Esophagus muscularis mucosa (tissue), 3 donors: ENCODE measurements at regions not wholly inside any gene's neighbourhood (a gene's known extent, or its start where the extent isn't known, plus 50 kb on each side); places are given as distances from the start of the nearest gene placed in this dataset.

Source experiments
- POLR2A ChIP-seq: fragments of 450-650 bp; IDR thresholded peaks from one replicate; pipeline ENCODE4 v1.6.1; 2017; ENCODE audit warnings: antibody characterized with exemption, moderate library complexity, mild to moderate bottlenecking, low read depth
- TF ChIP-seq, protein P1 (sequence below), 3 experiments: fragments of 200-600 bp in 2 of 3; fragments of 450-650 bp in 1 of 3; sonication (generic) in 2 of 3; IDR thresholded peaks; one replicate each; pipeline ENCODE4 v1.5.1; 2017 to 2019; ENCODE audit warnings: antibody characterized with exemption in 3 of 3, mild to moderate bottlenecking in 2 of 3, moderate library complexity in 1 of 3

DNA sequence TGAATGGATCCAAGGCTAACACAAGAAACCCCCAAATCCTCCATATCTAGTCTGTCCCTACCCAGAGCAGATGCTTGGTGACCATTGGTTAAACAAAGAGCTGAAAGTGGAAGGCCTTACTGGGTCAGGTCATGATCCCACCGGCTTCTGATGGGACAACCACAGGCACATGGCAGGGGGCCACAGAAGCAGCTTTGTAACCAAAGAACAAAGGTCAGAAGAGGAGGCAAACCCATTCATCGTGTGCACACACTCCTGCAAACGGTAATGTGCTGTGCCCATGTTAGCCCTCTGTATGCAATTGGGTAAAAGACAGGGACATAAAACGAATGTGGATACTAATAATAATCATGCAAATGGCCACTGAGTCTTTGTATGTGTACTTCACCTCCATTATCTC is 133.3 kb upstream of the SLC6A11 start:
- TF ChIP-seq POLR2A: no peak
- TF ChIP-seq, protein P1, sequence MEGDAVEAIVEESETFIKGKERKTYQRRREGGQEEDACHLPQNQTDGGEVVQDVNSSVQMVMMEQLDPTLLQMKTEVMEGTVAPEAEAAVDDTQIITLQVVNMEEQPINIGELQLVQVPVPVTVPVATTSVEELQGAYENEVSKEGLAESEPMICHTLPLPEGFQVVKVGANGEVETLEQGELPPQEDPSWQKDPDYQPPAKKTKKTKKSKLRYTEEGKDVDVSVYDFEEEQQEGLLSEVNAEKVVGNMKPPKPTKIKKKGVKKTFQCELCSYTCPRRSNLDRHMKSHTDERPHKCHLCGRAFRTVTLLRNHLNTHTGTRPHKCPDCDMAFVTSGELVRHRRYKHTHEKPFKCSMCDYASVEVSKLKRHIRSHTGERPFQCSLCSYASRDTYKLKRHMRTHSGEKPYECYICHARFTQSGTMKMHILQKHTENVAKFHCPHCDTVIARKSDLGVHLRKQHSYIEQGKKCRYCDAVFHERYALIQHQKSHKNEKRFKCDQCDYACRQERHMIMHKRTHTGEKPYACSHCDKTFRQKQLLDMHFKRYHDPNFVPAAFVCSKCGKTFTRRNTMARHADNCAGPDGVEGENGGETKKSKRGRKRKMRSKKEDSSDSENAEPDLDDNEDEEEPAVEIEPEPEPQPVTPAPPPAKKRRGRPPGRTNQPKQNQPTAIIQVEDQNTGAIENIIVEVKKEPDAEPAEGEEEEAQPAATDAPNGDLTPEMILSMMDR (IDR thresholded peaks at IDR 0.05): no peak
